Trophoblast cell (in vitro differentiated cells and primary cell): ENCODE measurements at regions not wholly inside any gene's neighbourhood (a gene's known extent, or its start where the extent isn't known, plus 50 kb on each side); places are given as distances from the start of the nearest gene placed in this dataset.

Experiments used
- DNase-seq, 2 donors: peaks; one replicate each; pipeline ENCODE4 v3.0.0-alpha.2; 2016
- H2AFZ ChIP-seq: 2 replicates; pipeline ENCODE4 v1.6.1; 2013; ENCODE audit warnings: low read length, moderate library complexity, mild to moderate bottlenecking; ENCODE audit not compliant: insufficient read depth, poor library complexity
- H2AK5ac ChIP-seq: 2 replicates; pipeline ENCODE4 v1.6.1; 2013; ENCODE audit warnings: mild to moderate bottlenecking, low read length
- H2BK120ac ChIP-seq: 2 replicates; pipeline ENCODE4 v1.6.1; 2013; ENCODE audit warnings: low read length, mild to moderate bottlenecking, moderate library complexity; ENCODE audit not compliant: insufficient read depth, poor library complexity
- H2BK12ac ChIP-seq: 2 replicates; pipeline ENCODE4 v1.6.1; 2013; ENCODE audit warnings: mild to moderate bottlenecking, low read length, moderate library complexity
- H2BK5ac ChIP-seq: 2 replicates; pipeline ENCODE4 v1.6.1; 2013; ENCODE audit warnings: low read length, low read depth, moderate library complexity, mild to moderate bottlenecking; ENCODE audit not compliant: poor library complexity
- H3K14ac ChIP-seq: 2 replicates; pipeline ENCODE4 v1.6.1; 2013; ENCODE audit warnings: mild to moderate bottlenecking, low read length
- H3K18ac ChIP-seq: 2 replicates; pipeline ENCODE4 v1.6.1; 2013; ENCODE audit warnings: mild to moderate bottlenecking, low read length
- H3K23ac ChIP-seq: 2 replicates; pipeline ENCODE4 v1.6.1; 2013; ENCODE audit warnings: low read length
- H3K27ac ChIP-seq: 2 replicates; pipeline ENCODE4 v1.5.1; 2013; ENCODE audit warnings: low read depth, mild to moderate bottlenecking, inconsistent platforms, low read length, moderate library complexity
- H3K27me3 ChIP-seq: 2 replicates; pipeline ENCODE4 v1.6.1; 2013; ENCODE audit warnings: inconsistent platforms, mild to moderate bottlenecking, low read length, moderate library complexity; ENCODE audit not compliant: insufficient read depth
- H3K36me3 ChIP-seq, 2 experiments: 1 replicate in 1 of 2; 2 replicates in 1 of 2; pipeline ENCODE4 v1.6.1; 2013; ENCODE audit warnings: low read length in 2 of 2, mild to moderate bottlenecking in 2 of 2, moderate library complexity in 1 of 2; ENCODE audit not compliant: insufficient read depth in 2 of 2, control insufficient read depth in 1 of 2
- H3K4ac ChIP-seq: 2 replicates; pipeline ENCODE4 v1.6.1; 2013; ENCODE audit warnings: low read depth, mild to moderate bottlenecking, low read length, moderate library complexity
- H3K4me1 ChIP-seq, 2 experiments: 1 replicate in 1 of 2; 2 replicates in 1 of 2; pipeline ENCODE4 v1.6.1; 2013; ENCODE audit warnings: low read length in 2 of 2, mild to moderate bottlenecking in 2 of 2, moderate library complexity in 1 of 2; ENCODE audit not compliant: insufficient read depth in 2 of 2, control insufficient read depth in 1 of 2
- H3K4me2 ChIP-seq: 2 replicates; pipeline ENCODE4 v1.6.1; 2013; ENCODE audit warnings: inconsistent platforms, mild to moderate bottlenecking, low read length, moderate library complexity
- H3K4me3 ChIP-seq: 2 replicates; pipeline ENCODE4 v1.5.1; 2013; ENCODE audit warnings: mild to moderate bottlenecking, low read depth, low read length, inconsistent platforms
- H3K79me1 ChIP-seq: one replicate; pipeline ENCODE4 v1.6.1; 2013; ENCODE audit warnings: low read length
- H3K79me2 ChIP-seq: 2 replicates; pipeline ENCODE4 v1.6.1; 2013; ENCODE audit warnings: low read length, mild to moderate bottlenecking; ENCODE audit not compliant: control insufficient read depth, insufficient read depth, poor library complexity
- H3K9ac ChIP-seq: 2 replicates; pipeline ENCODE4 v1.6.1; 2013; ENCODE audit warnings: mild to moderate bottlenecking, low read length
- H3K9me3 ChIP-seq: 2 replicates; pipeline ENCODE4 v1.6.1; 2013; ENCODE audit warnings: low read depth, mild to moderate bottlenecking, control low read depth, inconsistent platforms, low read length; ENCODE audit not compliant: insufficient read depth
- H4K12ac ChIP-seq: 2 replicates; pipeline ENCODE4 v1.6.1; 2013; ENCODE audit warnings: low read depth, mild to moderate bottlenecking, low read length, moderate library complexity
- H4K8ac ChIP-seq: 2 replicates; pipeline ENCODE4 v1.6.1; 2013; ENCODE audit warnings: low read depth, mild to moderate bottlenecking, low read length, moderate library complexity
- H4K91ac ChIP-seq: one replicate; pipeline ENCODE4 v1.6.1; 2013; ENCODE audit warnings: low read depth, mild to moderate bottlenecking, low read length, moderate library complexity
- WGBS: extraction: QIAGEN DNeasy Blood & Tissue Kit; methylation state at CpG from one replicate; pipeline ENCODE4 v1.1.7; 2013; ENCODE audit warnings: missing lambda C conversion rate; ENCODE audit not compliant: insufficient read length, insufficient coverage; ENCODE audit errors: extremely low coverage; 5-methylcytosine and 5-hydroxymethylcytosine counted together

- Histone ChIP-seq H3K4me2 (no peak overlapping the region), H3K4ac (no peak overlapping the region), H2BK120ac (no peak overlapping the region), H2BK12ac (no peak overlapping the region), H3K9me3 (no peaks in the 10 kb centered on the region), H3K9ac (no peak overlapping the region), H3K27ac (no peak overlapping the region), H2AFZ (no peak overlapping the region), H3K27me3 (no peaks in the 10 kb centered on the region), H4K8ac (no peak overlapping the region), H3K18ac (no peak overlapping the region), H3K4me3 (no peak overlapping the region), H4K12ac (no peak overlapping the region), H3K14ac (no peak overlapping the region), H3K4me1 (no peaks in the 10 kb centered on the region), H3K23ac (no peak overlapping the region), H3K79me1 (no peaks in the 10 kb centered on the region), H4K91ac (no peak overlapping the region), H3K79me2 (no peaks in the 10 kb centered on the region), H2AK5ac (no peak overlapping the region), H2BK5ac (no peak overlapping the region), H3K36me3 (no peaks in the 10 kb centered on the region)
- WGBS = no CpG with 5 or more reads among the region's 4 CpGs
- no peak for DNase-seq
Observed at GRCh38 chr1:112285316-112285715, 110.7 kb upstream of the CTTNBP2NL start.

- Histone ChIP-seq H2BK5ac (no peak overlapping the region), H3K23ac (no peak overlapping the region), H3K14ac (no peak overlapping the region), H3K4me1 (no peaks in the 10 kb centered on the region), H3K36me3 (no peaks in the 10 kb centered on the region), H2BK120ac (no peak overlapping the region), H3K27ac (no peak overlapping the region), H3K4me2 (no peak overlapping the region), H4K91ac (no peak overlapping the region), H3K9me3 (no peaks in the 10 kb centered on the region), H3K79me1 (no peaks in the 10 kb centered on the region), H3K9ac (no peak overlapping the region), H2AK5ac (no peak overlapping the region), H4K12ac (no peak overlapping the region), H3K4me3 (no peak overlapping the region), H3K18ac (no peak overlapping the region), H3K79me2 (no peaks in the 10 kb centered on the region), H2AFZ (no peak overlapping the region), H4K8ac (no peak overlapping the region), H2BK12ac (no peak overlapping the region), H3K4ac (no peak overlapping the region), H3K27me3 (no peaks in the 10 kb centered on the region)
- WGBS = no CpG with 5 or more reads among the region's 3 CpGs
- no peak for DNase-seq
Observed at GRCh38 chr1:112285746-112286145, 110.3 kb upstream of the CTTNBP2NL start.

- Histone ChIP-seq H3K27ac (no peak overlapping the region), H3K4me2 (no peak overlapping the region), H3K4me3 (no peak overlapping the region), H2BK12ac (no peak overlapping the region), H3K9me3 (no peaks in the 10 kb centered on the region), H3K79me1 (no peaks in the 10 kb centered on the region), H4K12ac (no peak overlapping the region), H3K23ac (no peak overlapping the region), H3K79me2 (no peaks in the 10 kb centered on the region), H3K27me3 (no peaks in the 10 kb centered on the region), H3K4ac (no peak overlapping the region), H3K18ac (no peak overlapping the region), H2BK5ac (no peak overlapping the region), H4K8ac (no peak overlapping the region), H3K4me1 (no peaks in the 10 kb centered on the region), H3K14ac (no peak overlapping the region), H3K36me3 (no peaks in the 10 kb centered on the region), H2AFZ (no peak overlapping the region), H4K91ac (no peak overlapping the region), H3K9ac (no peak overlapping the region), H2AK5ac (no peak overlapping the region), H2BK120ac (no peak overlapping the region)
- no CpG with 5 or more reads among the region's 5 CpGs for WGBS
- DNase-seq = no peak
Observed at GRCh38 chr1:112296908-112297307, 99.1 kb upstream of the CTTNBP2NL start.

- Histone ChIP-seq H3K36me3 (no peaks in the 10 kb centered on the region), H3K27me3 (no peaks in the 10 kb centered on the region), H3K4ac (no peak overlapping the region), H4K12ac (no peak overlapping the region), H3K4me2 (no peak overlapping the region), H2BK12ac (no peak overlapping the region), H3K79me2 (no peaks in the 10 kb centered on the region), H3K9ac (no peak overlapping the region), H2AFZ (no peak overlapping the region), H4K8ac (no peak overlapping the region), H4K91ac (no peak overlapping the region), H3K4me1 (no peaks in the 10 kb centered on the region), H2BK5ac (no peak overlapping the region), H3K23ac (no peak overlapping the region), H3K4me3 (no peak overlapping the region), H2AK5ac (no peak overlapping the region), H3K14ac (no peak overlapping the region), H3K27ac (no peak overlapping the region), H3K18ac (no peak overlapping the region), H2BK120ac (no peak overlapping the region), H3K79me1 (no peaks in the 10 kb centered on the region), H3K9me3 (no peaks in the 10 kb centered on the region)
- WGBS = no CpG with 5 or more reads among the region's 3 CpGs
- DNase-seq = no peak
Observed at GRCh38 chr1:112297536-112297935, 98.5 kb upstream of the CTTNBP2NL start.
